Middle frontal gyrus (tissue), 1 donor: ENCODE measurements at regions not wholly inside any gene's neighbourhood (a gene's known extent, or its start where the extent isn't known, plus 50 kb on each side); places are given as distances from the start of the nearest gene placed in this dataset.

ENCODE experiments used
- DNase-seq: peaks from one replicate; pipeline ENCODE4 v3.0.0-alpha.2; 2015; ENCODE audit warnings: low spot score; ENCODE audit errors: extremely low spot score

DNA sequence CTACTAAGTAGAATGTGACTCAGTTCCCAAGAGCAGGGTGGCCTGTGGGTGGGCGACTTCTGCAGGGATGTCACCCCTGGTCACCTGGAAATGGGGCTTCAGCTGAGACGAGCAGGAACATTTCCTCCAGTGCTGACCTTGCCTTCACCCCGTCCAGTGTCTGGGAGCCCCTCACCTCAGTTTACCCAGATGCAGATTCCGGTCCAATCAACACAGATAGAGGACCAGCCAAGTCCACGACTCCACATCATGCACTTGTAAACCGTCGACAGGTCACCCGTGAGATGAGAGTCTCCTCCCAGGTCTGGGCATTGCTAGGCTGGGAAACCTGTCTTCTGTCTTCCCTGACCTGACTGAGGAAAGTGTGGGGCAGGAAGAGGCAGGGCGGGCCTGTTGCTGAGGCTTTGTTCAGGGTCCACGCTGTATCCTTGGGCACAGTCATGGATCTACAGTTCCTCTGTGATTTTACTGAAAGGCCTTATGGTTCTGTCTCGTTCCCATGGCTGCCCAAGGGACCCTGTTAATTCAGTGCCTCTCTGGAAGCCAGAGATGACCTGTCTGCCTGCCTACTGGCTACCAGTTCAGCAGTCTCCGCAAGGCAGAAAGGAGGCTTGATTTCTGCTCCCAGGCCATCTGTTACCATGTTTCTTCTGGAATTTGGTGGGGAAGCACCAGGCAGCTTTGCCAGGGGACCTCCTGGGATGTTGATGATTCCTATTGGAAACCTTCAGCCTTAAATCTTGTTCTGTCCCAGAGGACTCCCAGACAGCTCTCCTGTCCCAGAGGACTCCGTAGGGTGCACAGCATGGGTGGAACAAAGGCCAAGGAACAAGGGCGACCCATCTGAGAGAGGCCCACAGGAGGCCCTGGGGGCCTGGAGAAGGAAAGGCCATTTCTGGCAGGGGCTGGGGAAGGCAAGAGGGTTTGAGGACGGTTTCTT is 288.5 kb upstream of the RTL1 start:
- no peak for DNase-seq

DNA sequence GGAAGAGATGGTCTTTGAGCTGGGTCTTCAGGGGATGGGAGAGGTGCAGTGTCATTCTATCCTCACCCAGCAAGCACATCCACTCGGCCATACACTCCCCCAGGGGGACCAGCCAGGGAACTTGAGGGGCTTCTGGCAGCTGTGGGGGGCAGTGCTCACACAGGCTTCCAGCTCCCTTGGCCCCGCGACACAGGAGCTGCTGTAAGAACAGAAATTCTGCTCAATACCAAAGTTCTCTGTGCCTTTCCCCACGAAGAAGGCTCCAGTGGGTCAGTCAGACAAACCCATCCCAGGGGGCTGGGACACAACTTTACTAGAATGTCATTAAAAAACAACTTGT is 289.1 kb upstream of the RTL1 start:
- no peak for DNase-seq

DNA sequence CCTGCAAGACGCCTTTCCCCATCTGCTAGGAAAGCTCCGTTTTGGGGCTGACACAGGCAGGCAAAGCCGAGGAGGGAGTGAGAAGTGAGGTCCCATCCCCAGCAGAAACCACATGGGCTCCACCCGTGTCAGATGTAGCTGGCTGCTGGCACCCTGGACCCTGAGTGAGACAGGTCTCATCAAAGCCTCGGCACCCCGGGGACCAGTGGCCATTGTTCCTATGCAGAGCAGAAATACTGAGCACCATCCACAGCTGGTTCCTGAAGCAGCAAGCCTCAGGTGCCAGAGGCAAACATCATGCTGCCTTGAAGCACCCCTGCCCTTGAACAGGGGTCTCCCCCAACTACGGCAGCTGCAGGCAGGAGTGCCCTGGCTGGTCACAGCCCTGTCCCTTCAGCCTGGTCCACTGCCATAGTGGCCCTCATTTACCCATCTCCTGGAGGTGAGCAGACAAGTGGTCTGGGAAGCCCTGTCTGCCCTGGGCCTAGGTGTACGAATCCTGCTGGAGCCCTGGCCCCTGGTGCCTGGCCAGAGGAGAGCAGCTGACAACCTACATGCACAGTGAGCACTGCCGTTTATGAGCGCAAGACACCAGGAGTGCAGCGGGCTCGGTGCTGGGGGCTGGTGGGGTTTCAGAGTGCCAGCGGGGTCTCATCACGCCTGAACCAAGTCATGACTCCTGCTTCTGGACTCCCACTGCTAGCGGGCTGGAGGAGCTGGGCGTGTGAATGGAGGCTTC is 289.8 kb upstream of the RTL1 start:
- no peak for DNase-seq

DNA sequence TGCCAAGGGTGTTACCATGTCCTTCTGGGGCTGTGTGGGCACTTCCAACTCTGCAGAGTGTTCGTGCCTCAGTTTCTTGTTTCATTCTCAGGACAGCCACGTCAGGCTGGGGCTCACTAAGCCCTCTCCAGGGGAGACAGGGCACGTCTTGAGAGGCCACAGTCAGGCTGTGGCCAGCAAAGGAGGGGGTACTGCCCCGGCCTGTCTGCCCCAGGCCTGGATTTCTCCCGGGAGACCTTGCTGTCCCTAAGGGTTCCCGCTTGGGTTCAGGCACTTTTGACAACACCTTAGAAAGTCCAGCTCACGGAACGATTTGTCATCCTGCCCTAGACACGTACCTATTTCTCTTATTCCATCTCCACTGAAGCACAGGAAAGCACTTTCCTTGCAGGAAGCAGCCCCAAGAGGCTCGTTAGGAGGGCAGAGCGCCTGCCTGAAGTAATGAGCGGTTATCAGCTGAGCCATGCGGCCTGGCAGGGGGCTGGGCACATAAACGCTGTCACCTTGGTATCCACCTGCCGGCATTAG is 290.4 kb upstream of the RTL1 start:
- no peak for DNase-seq

- no peak for DNase-seq
These were observed 291.1 kb upstream of the RTL1 start for GRCh38 chr14:101194373-101195308.

DNA sequence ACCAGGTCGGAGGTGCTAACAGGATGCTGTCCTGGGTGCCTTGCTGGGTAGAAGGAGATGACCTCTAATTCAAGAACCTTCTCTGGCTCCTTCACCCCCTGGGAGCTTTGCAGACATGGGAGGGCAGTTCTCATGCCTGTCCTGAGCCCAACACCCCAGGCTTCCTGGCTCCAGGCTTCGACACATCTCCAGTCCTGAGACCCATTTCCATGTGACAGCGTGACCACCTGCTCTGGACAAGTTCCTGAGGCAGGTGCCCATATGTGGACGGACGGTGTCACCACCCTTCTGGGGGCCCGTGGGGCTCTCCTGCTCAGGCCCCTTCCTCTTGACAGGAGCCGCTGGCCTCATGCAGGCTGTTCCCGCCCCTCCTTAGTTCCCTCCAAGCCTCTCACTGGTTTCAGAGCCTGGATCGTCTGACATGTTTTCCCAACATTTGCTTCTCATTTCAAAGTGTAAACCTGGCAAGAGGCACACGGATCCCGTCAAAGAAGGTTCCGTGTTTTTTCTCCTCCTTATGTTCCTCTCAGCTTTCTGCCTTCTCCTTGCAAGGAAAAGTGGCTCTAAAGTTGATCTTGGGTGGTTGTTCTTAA is 291.9 kb upstream of the RTL1 start:
- DNase-seq = no peak

GRCh38 chr14:101196051-101196712 is 292.7 kb upstream of the RTL1 start:
- DNase-seq = no peak

- no peak for DNase-seq
These were observed 293.5 kb upstream of the RTL1 start for GRCh38 chr14:101196795-101197590.

- no peak for DNase-seq
These were observed 294.3 kb upstream of the RTL1 start for GRCh38 chr14:101197595-101198397.

DNA sequence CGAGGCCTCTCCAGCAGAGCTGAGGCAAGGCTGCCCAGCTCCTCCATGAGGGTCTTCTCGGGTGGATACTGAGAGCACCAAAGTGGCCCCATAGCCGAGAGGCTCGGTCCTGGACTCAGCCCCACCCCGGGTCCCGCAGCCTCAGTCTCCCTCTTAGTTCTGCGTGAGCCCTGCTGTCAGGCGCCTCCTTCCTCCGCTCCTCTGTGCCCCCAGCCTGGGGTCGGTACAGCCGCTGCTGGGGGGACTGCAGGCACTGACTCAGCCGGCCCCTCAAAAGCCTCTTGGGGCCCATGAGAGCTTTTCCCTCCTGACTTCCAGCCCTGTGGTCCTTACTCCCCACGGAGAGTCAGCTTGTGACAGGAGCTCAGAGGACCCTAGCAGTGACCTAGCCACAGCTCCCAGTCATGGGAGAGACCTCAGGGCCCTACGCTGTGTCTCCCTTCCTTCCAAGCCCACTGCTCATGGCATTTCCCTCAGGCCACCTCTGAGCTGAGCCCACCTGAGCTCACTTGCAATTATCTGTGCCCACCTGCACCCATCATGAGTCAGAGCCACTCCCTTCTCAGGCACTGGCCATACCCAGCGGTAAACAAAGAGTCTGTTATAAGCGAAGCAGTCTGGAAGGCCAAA is 295.0 kb upstream of the RTL1 start:
- no peak for DNase-seq

- DNase-seq = no peak
These were observed 295.7 kb upstream of the RTL1 start for GRCh38 chr14:101199028-101199770.

- DNase-seq = no peak
These were observed 296.6 kb upstream of the RTL1 start for GRCh38 chr14:101200008-101200649.

DNA sequence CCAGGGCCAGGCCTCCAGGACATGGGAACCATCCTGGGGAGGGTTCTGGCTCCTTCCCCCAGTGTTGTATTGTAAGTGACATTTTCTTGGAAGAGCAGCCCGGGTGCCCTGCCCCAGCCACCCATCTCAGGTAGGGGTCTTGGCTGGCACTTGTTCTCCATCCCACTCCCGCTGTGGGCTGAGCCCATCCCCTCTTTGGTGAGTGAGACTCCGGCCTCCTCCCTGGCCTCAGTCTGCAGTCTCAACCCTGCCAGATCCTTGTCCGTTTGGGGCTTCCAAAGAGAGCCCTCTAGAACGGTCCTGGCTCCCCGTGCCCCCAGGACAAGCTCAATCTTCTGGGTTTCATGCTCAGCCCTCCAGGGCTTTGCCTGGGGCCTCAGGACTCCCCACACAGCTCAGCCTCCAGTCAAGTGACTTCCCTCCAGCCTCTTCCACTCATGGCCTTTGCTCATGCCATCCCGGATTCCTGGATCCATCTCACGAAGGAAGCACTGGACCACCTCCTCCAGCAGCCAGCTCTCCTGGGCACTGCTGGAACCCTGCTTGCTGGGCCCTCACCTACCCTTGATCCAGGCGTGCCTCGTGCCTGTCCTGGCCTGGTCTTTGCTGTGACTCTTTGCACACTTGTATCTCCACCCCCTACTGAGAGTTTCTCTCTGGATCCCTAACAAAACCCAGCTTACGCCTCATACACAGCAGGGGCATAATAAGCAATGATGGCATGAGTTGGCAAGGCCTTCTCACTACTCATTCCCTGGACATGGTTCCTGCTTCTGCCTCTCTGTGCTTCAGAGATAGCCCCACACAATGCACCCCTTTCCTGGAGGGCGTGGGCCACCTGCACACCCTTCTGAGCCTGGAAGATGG is 297.4 kb upstream of the RTL1 start:
- no peak for DNase-seq

DNA sequence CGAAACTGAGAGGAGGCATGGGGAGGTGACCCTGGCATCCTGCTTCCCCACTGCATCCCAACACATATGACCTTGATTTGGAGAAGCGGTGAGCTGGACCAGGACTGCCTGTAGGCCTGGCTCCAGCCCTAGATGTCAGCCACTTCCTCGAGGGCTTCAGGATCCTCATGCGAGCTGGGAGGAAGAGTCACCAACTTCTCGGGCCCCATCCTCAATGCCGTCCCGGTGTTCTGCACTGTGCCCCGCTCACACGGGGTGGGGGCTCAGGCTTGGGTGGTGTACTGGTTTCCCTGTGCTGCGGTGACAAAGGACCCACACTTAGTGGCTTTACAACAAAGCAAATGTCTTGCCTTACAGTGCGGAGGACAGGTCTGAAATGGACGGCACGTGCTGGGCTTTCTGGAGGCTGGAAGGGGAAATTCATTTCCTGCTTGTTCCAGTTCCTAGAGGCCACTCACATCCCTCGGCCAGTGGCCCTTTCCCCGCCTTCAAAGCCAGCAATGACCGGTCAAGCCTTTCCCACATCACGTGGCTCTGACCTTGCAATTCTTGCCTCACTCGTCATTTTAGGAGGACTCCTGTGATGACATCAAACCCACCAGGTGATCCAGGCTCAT is 298.1 kb upstream of the RTL1 start:
- DNase-seq = no peak

DNA sequence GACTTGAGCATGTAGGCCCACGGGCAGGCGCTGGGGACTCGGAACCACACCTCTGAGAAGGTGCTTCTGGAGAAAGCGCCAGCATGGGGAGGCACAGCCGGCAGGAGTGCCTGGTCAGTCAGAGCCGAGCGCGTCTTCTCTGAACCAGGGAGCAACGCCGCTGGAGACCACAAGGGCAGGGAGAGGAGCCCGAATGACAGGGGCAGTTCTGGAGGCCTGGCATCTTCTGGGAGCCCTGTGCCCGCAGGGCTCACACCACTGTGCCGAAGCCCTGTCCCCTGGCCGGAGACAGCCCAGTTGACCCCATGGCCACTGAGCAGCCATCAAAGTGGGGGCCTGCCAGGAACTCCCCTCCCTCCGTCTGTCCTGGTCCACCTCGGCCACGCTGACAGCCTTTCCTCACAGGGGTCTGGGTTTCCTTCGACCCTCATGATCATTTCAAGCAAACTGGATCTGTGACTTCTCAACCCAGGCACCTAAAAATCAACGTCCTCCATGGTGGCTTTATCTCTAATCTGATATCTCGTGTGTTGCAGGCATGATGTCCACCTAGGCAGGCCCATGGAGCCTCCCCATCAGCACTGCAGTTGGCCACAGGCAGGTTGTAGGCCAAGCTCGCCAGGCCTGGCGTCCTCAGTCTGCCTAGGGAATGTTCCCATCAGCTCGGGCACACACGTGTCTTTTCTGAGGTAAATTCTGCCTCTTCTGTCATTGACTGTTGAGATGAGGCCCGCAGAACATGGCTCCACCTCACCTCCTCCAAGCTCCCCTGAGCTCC is 299.3 kb upstream of the RTL1 start:
- DNase-seq = no peak
